IPS DF 6.9 (cell line): ENCODE measurements at regions not wholly inside any gene's neighbourhood (a gene's known extent, or its start where the extent isn't known, plus 50 kb on each side); places are given as distances from the start of the nearest gene placed in this dataset.

ENCODE experiments used
- DNase-seq: peaks from one replicate; pipeline ENCODE4 v3.0.0-alpha.2; 2013; ENCODE audit warnings: low read depth, low spot score
- H3K27ac ChIP-seq: one replicate; pipeline ENCODE4 v1.5.1; 2013; ENCODE audit warnings: low read length, control low read depth
- H3K27me3 ChIP-seq: 2 replicates; pipeline ENCODE4 v1.6.1; 2013; ENCODE audit warnings: mild to moderate bottlenecking, low read length; ENCODE audit not compliant: control insufficient read depth, insufficient read depth
- H3K36me3 ChIP-seq: 2 replicates; pipeline ENCODE4 v1.6.1; 2013; ENCODE audit warnings: low read length; ENCODE audit not compliant: control insufficient read depth, insufficient read depth
- H3K4me1 ChIP-seq: 2 replicates; pipeline ENCODE4 v1.6.1; 2013; ENCODE audit warnings: low read length; ENCODE audit not compliant: control insufficient read depth, insufficient read depth
- H3K4me3 ChIP-seq: 2 replicates; pipeline ENCODE4 v1.5.1; 2013; ENCODE audit warnings: mild to moderate bottlenecking, low read length
- H3K9me3 ChIP-seq: 2 replicates; pipeline ENCODE4 v1.6.1; 2013; ENCODE audit warnings: low read length, inconsistent platforms; ENCODE audit not compliant: control insufficient read depth, insufficient read depth
- WGBS: extraction: QIAGEN DNeasy Blood & Tissue Kit; methylation state at CpG from one replicate; pipeline ENCODE4 v1.1.7; 2013; ENCODE audit warnings: mixed read lengths, missing lambda C conversion rate; ENCODE audit not compliant: insufficient read length, insufficient coverage; 5-methylcytosine and 5-hydroxymethylcytosine counted together

GRCh38 chr1:201682964-201683363, 144.0 kb downstream of the NAV1 start:
- Histone ChIP-seq H3K4me3 (no peak overlapping the region), H3K4me1 (peaks cover 21% of the 10 kb centered on the region), H3K36me3 (no peaks in the 10 kb centered on the region), H3K27ac (no peak overlapping the region), H3K9me3 (no peaks in the 10 kb centered on the region), H3K27me3 (no peaks in the 10 kb centered on the region)
- WGBS = no CpG with 5 or more reads among the region's 4 CpGs
- no peak for DNase-seq

GRCh38 chr1:201683397-201683796, 144.5 kb downstream of the NAV1 start:
- WGBS = no CpG with 5 or more reads among the region's 6 CpGs
- no peaks in the 10 kb centered on the region for H3K36me3 ChIP-seq
- DNase-seq = no peak
- H3K4me3 ChIP-seq = no peak overlapping the region
- no peak overlapping the region for H3K27ac ChIP-seq
- H3K27me3 ChIP-seq = no peaks in the 10 kb centered on the region
- H3K4me1 ChIP-seq = peaks cover 23% of the 10 kb centered on the region
- no peaks in the 10 kb centered on the region for H3K9me3 ChIP-seq

- peak overlapping the region; percentile 51 for H3K27ac ChIP-seq
- no peak for DNase-seq
- H3K4me1 ChIP-seq = peaks cover 16% of the 10 kb centered on the region
- WGBS = no CpG with 5 or more reads among the region's 6 CpGs
- no peaks in the 10 kb centered on the region for H3K27me3 ChIP-seq
- no peaks in the 10 kb centered on the region for H3K9me3 ChIP-seq
- H3K4me3 ChIP-seq = no peak overlapping the region
- no peaks in the 10 kb centered on the region for H3K36me3 ChIP-seq
Measured at GRCh38 chr1:201685485-201685884, 143.5 kb upstream of the IPO9 start.

GRCh38 chr1:201686714-201687455, 142.1 kb upstream of the IPO9 start:
- Histone ChIP-seq H3K4me3 (no peak overlapping the region), H3K36me3 (no peaks in the 10 kb centered on the region), H3K27ac (no peak overlapping the region), H3K27me3 (no peaks in the 10 kb centered on the region), H3K9me3 (no peaks in the 10 kb centered on the region), H3K4me1 (peaks cover 13% of the 10 kb centered on the region)
- no CpG with 5 or more reads among the region's 5 CpGs for WGBS
- no peak for DNase-seq

- H3K27me3 ChIP-seq = no peaks in the 10 kb centered on the region
- no peaks in the 10 kb centered on the region for H3K9me3 ChIP-seq
- no peak for DNase-seq
- H3K4me1 ChIP-seq = peaks cover 16% of the 10 kb centered on the region
- WGBS = no CpG with 5 or more reads among the region's 9 CpGs
- H3K27ac ChIP-seq = no peak overlapping the region
- no peak overlapping the region for H3K4me3 ChIP-seq
- no peaks in the 10 kb centered on the region for H3K36me3 ChIP-seq
Measured at GRCh38 chr1:201688514-201688913, 140.4 kb upstream of the IPO9 start.

GRCh38 chr1:201689647-201690046, 139.3 kb upstream of the IPO9 start:
- Histone ChIP-seq H3K36me3 (no peaks in the 10 kb centered on the region), H3K9me3 (no peaks in the 10 kb centered on the region), H3K4me3 (no peak overlapping the region), H3K4me1 (peaks cover 23% of the 10 kb centered on the region), H3K27ac (no peak overlapping the region), H3K27me3 (no peaks in the 10 kb centered on the region)
- WGBS = no CpG with 5 or more reads among the region's 8 CpGs
- DNase-seq = no peak

GRCh38 chr1:201690528-201690927, 138.4 kb upstream of the IPO9 start:
- no peaks in the 10 kb centered on the region for H3K27me3 ChIP-seq
- H3K27ac ChIP-seq = no peak overlapping the region
- H3K36me3 ChIP-seq = no peaks in the 10 kb centered on the region
- H3K4me1 ChIP-seq = peaks cover 24% of the 10 kb centered on the region
- no peaks in the 10 kb centered on the region for H3K9me3 ChIP-seq
- no peak for DNase-seq
- WGBS = no CpG with 5 or more reads among the region's 10 CpGs
- H3K4me3 ChIP-seq = no peak overlapping the region

- Histone ChIP-seq H3K27ac (no peak overlapping the region), H3K27me3 (no peaks in the 10 kb centered on the region), H3K9me3 (no peaks in the 10 kb centered on the region), H3K36me3 (no peaks in the 10 kb centered on the region), H3K4me1 (peaks cover 20% of the 10 kb centered on the region), H3K4me3 (no peak overlapping the region)
- WGBS = no CpG with 5 or more reads among the region's 6 CpGs
- DNase-seq = no peak
Measured at GRCh38 chr1:201691716-201692554, 137.0 kb upstream of the IPO9 start.

GRCh38 chr1:201692555-201693394, 136.2 kb upstream of the IPO9 start:
- no peak for DNase-seq
- no peaks in the 10 kb centered on the region for H3K9me3 ChIP-seq
- H3K36me3 ChIP-seq = no peaks in the 10 kb centered on the region
- H3K4me3 ChIP-seq = no peak overlapping the region
- H3K27me3 ChIP-seq = no peaks in the 10 kb centered on the region
- WGBS = no CpG with 5 or more reads among the region's 3 CpGs
- peaks cover 18% of the 10 kb centered on the region for H3K4me1 ChIP-seq
- H3K27ac ChIP-seq = no peak overlapping the region

GRCh38 chr1:201693890-201694607, 134.9 kb upstream of the IPO9 start:
- Histone ChIP-seq H3K9me3 (no peaks in the 10 kb centered on the region), H3K4me1 (peaks cover 15% of the 10 kb centered on the region), H3K4me3 (no peak overlapping the region), H3K27ac (no peak overlapping the region), H3K36me3 (no peaks in the 10 kb centered on the region), H3K27me3 (no peaks in the 10 kb centered on the region)
- no peak for DNase-seq
- WGBS = no CpG with 5 or more reads among the region's 8 CpGs
